Peyer's patch (tissue), 4 donors: ENCODE measurements at regions not wholly inside any gene's neighbourhood (a gene's known extent, or its start where the extent isn't known, plus 50 kb on each side); places are given as distances from the start of the nearest gene placed in this dataset.

Experiments
- DNase-seq, 3 donors: peaks; one replicate each; pipeline ENCODE4 v3.0.0-alpha.2; 2017 to 2019
- H3K27ac ChIP-seq, 4 donors: fragments of 200-600 bp; sonication (generic); one replicate each; pipeline ENCODE4 v1.5.1; 2016 to 2019
- H3K27me3 ChIP-seq, 2 donors: fragments of 200-600 bp; sonication (generic); one replicate each; pipeline ENCODE4 v1.5.1; 2019
- H3K36me3 ChIP-seq, 3 donors: fragments of 200-600 bp; sonication (generic); one replicate each; pipeline ENCODE4 v1.5.1; 2016 to 2019
- H3K4me1 ChIP-seq, 4 donors: fragments of 200-600 bp; sonication (generic); one replicate each; pipeline ENCODE4 v1.5.1; 2016 to 2019
- H3K4me3 ChIP-seq, 4 donors: fragments of 200-600 bp; sonication (generic); 1 replicate in 3 of 4; 2 replicates in 1 of 4; pipeline ENCODE4 v1.5.1; 2016 to 2019; ENCODE audit warnings: mild to moderate bottlenecking in 1 of 4
- H3K9me3 ChIP-seq, 4 donors: fragments of 200-600 bp; sonication (generic); one replicate each; pipeline ENCODE4 v1.5.1; 2016 to 2019; ENCODE audit warnings: mild to moderate bottlenecking in 1 of 4
- CTCF ChIP-seq, 6 experiments: fragments of 450-650 bp in 4 of 6; fragments of 200-600 bp in 2 of 6; sonication (generic) in 1 of 6; IDR thresholded peaks; one replicate each; pipeline ENCODE4 v1.5.1; 2017 to 2019; ENCODE audit warnings: antibody characterized with exemption in 6 of 6, mild to moderate bottlenecking in 3 of 6, moderate library complexity in 1 of 6
- POLR2A ChIP-seq, 2 donors: fragments of 450-650 bp; IDR thresholded peaks; one replicate each; pipeline ENCODE4 v1.5.1; 2017; ENCODE audit warnings: antibody characterized with exemption in 2 of 2, mild to moderate bottlenecking in 2 of 2, moderate library complexity in 2 of 2

DNA sequence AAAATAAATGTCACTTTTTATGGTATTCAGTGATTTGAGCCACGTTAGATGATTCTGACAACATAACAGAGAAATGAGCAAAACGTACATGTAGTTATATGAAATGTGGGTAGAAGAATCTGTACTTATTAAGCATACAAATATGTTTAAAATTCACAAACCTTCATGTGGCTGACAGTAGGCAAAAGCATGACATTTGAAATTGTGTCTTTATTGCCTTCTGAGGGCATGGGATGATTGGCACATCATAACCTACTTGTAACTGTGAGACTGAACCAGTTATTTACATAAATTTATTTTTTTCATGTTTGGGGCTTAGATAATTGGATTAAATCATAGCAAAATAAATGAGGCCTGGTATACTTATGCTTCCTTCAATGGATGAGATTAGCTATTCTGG lies 202.2 kb downstream of the DNAJB9 start:
- Histone ChIP-seq H3K27me3 (no peaks in the 10 kb centered on the region), H3K9me3 (no peaks in the 10 kb centered on the region), H3K4me1 (no peaks in the 10 kb centered on the region), H3K27ac (no peak overlapping the region), H3K36me3 (no peaks in the 10 kb centered on the region), H3K4me3 (no peak overlapping the region)
- DNase-seq = no peak
- no peak for TF ChIP-seq CTCF (IDR thresholded peaks at IDR 0.05)
- no peak for TF ChIP-seq POLR2A (IDR thresholded peaks at IDR 0.05)

DNA sequence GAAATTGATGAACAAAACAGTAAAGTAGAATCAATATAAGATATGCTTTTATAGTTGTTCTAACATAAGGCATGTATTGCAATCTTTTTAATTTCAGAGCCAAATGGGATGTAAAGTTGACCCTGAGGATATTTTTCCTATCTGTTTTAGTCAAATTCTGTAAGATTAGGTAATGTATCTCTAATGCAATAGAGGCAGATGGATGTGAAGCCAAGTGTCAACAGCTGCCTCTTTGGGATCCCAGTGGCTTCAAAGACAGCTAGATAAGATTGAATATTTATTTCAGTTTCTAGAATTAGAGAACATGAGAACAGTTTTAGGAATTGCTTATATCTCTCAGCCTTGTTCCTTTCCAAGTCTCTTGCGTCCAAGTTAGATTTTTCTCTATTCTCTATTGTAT lies 208.3 kb downstream of the DNAJB9 start:
- DNase-seq = no peak
- Histone ChIP-seq H3K36me3 (no peaks in the 10 kb centered on the region), H3K9me3 (no peaks in the 10 kb centered on the region)

GRCh38 chr7:108789451-108789850 lies 219.8 kb downstream of the DNAJB9 start:
- DNase-seq = no peak
- H3K9me3 ChIP-seq = peaks cover 0 to 5% (median 0%) of the 10 kb centered on the region in 4 donors
- H3K36me3 ChIP-seq = no peaks in the 10 kb centered on the region
- H3K4me3 ChIP-seq = no peak overlapping the region
- no peaks in the 10 kb centered on the region for H3K4me1 ChIP-seq
- no peak overlapping the region for H3K27ac ChIP-seq
- TF ChIP-seq POLR2A (IDR thresholded peaks at IDR 0.05) (no peak), CTCF (IDR thresholded peaks at IDR 0.05) (no peak)
- H3K27me3 ChIP-seq = no peaks in the 10 kb centered on the region

More for the DNA sequence above, 208.3 kb downstream of the DNAJB9 start:
- Histone ChIP-seq H3K4me3 (no peak overlapping the region), H3K4me1 (no peaks in the 10 kb centered on the region), H3K27me3 (no peaks in the 10 kb centered on the region), H3K27ac (no peak overlapping the region)
- no peak for TF ChIP-seq POLR2A (IDR thresholded peaks at IDR 0.05)

DNA sequence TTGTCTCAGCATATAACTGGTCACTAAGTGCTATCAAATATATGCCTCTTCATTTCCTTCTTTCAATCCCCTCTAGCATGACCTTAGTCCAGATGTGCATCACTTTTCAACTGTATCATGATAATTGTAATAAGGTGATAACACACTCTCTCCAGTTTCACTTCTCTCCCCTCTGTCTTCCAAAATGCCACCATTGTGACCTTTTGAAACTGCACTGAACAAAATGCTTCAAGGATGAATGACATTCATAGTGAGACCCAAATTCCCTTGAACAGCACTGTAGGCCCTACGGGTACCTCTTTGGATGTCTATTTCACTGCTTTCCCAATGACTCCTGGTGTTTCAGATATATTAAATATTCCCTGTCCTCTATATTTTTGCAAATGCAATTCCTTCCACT lies 224.8 kb downstream of the DNAJB9 start:
- no peak for DNase-seq
- Histone ChIP-seq H3K27me3 (no peaks in the 10 kb centered on the region), H3K27ac (no peak overlapping the region), H3K9me3 (peaks cover 0 to 5% (median 0%) of the 10 kb centered on the region in 4 donors), H3K4me1 (no peaks in the 10 kb centered on the region), H3K36me3 (no peaks in the 10 kb centered on the region), H3K4me3 (no peak overlapping the region)
- TF ChIP-seq CTCF (IDR thresholded peaks at IDR 0.05) (no peak), POLR2A (IDR thresholded peaks at IDR 0.05) (no peak)

- H3K27me3 ChIP-seq = no peaks in the 10 kb centered on the region
- H3K4me3 ChIP-seq = no peak overlapping the region
- H3K36me3 ChIP-seq = no peaks in the 10 kb centered on the region
- TF ChIP-seq CTCF (IDR thresholded peaks at IDR 0.05) = no peak
- no peaks in the 10 kb centered on the region for H3K4me1 ChIP-seq
- H3K27ac ChIP-seq = no peak overlapping the region
- no peak for DNase-seq
- H3K9me3 ChIP-seq = no peaks in the 10 kb centered on the region
Measured at GRCh38 chr7:108802650-108803049, 233.0 kb downstream of the DNAJB9 start.

DNA sequence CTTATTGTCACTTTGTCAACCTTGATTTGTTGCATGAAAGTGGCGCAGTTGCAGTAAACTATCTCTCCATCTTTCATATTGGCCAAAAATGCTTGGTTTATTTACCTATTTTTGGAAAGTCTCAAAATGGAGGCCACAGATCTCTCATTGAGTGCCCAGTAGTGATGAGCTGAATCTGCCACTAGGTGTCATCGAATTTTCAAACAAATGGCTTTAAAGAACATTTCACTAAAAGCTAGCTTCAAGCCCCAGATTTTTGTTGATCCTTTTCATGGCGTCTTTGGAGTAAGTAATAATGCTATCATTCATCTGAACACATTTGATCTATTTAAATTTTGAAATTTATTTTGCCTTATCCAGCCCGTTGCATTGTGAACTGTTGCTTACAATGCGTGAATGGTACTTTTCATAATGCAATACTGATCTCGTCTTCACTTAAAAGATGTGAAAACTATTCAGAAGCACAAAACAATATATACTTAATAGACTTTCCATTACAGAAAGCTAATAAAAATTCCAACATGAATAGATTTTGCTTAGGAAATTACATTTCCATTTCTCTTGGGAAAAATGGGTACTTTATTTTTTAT lies 236.2 kb downstream of the DNAJB9 start:
- no peak for DNase-seq
- Histone ChIP-seq H3K27me3 (no peaks in the 10 kb centered on the region), H3K4me1 (no peaks in the 10 kb centered on the region), H3K4me3 (no peak overlapping the region), H3K27ac (no peak overlapping the region), H3K9me3 (no peaks in the 10 kb centered on the region), H3K36me3 (no peaks in the 10 kb centered on the region)
- TF ChIP-seq POLR2A (IDR thresholded peaks at IDR 0.05) = no peak
- no peak for TF ChIP-seq CTCF (IDR thresholded peaks at IDR 0.05)
